ENCODE measurements at regions not wholly inside any gene's neighbourhood (a gene's known extent, or its start where the extent isn't known, plus 50 kb on each side); places are given as distances from the start of the nearest gene placed in this dataset.

DNA sequence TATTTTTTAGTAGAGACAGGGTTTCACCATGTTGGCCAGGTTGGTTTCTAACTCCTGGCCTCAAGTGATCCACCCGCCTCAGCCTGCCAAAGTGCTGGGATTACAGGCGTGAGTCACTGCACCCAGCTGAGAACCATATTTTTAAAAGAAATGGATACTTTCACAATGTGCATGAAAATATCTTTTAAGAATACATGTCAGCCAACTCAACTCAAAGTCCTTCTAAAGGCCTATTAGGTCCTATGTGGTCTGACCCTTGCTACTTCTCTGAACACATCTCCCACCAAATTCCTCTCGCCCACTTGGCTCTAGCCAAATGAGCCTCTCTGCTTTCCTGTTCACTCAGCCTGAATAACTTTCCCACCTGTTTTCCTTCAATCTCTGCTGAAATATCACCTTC is 119.6 kb downstream of the MTX2 start:
- H3K4me3 Mint-ChIP-seq, result no peak overlapping the region
- H3K36me3 Mint-ChIP-seq, result no peaks in the 10 kb centered on the region
- no peak overlapping the region for H3K27ac Mint-ChIP-seq
- POLR2A ChIA-PET, result no interaction called here
- no peaks in the 10 kb centered on the region for H3K9me3 Mint-ChIP-seq
- no peak for DNase-seq
- no peaks in the 10 kb centered on the region for H3K4me1 Mint-ChIP-seq
- no peak for ATAC-seq (ENCODE audit: low read depth)
- peaks cover 29% of the 10 kb centered on the region for H3K27me3 Mint-ChIP-seq

DNA sequence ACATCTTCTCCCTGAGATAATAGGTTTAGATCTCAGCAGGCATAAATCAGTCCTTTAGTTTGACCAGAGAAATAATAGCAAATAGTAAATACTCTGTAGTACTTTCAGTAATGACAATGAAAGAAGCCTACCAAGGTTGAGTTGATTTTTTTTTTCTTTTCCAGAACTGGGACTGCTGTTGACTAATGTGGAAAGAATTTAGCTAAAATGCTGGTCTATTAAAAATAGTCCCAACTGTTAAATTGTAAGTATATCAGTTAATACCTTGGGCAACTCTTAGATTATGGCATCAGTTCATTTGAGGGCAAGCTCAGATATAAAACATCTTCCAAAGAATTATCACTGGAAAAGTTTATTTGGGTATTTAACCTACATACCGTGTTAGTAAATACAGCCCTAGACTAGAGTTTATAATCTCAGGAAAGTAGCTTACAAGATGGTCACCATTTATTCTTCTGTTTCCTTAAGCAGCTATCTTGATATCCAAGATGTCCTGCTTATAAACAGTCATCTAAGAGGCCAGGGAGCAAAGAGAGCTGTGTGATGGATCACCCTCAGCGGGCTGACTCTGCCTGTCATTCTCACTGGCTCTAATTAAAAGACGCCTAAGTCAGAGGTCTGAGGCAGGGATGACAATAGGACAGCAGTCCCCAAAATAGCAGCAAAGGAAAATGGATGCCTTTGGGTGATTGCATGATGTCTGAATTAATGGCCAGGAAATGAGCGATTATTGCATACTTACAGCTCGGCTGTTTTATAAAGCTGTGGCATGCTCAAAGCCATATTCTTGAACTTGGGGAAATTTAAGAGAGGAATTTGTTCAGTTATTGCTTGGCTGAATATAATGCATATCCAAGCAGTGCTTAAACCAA is 121.3 kb downstream of the MTX2 start:
- ATAC-seq (ENCODE audit: low read depth), result no peak
- no peak overlapping the region for H3K27ac Mint-ChIP-seq
- H3K9me3 Mint-ChIP-seq, result no peaks in the 10 kb centered on the region
- H3K27me3 Mint-ChIP-seq, result peaks cover 30% of the 10 kb centered on the region
- POLR2A ChIA-PET, result no interaction called here
- no peak overlapping the region for H3K4me3 Mint-ChIP-seq
- DNase-seq, result no peak
- H3K36me3 Mint-ChIP-seq, result no peaks in the 10 kb centered on the region
- no peaks in the 10 kb centered on the region for H3K4me1 Mint-ChIP-seq

DNA sequence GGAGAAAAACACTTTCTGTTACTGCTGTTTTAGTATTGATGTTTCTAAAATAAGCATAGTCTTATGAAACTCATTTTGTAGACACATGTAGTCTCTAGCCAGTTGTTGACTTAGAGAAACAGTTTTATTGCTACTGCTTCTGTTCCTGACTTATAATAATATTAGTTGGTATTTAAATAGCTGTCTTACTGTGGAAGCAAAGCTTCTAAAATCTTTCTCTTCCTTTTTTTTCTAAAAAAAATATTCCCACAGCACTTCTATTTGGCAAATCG is 121.8 kb downstream of the MTX2 start:
- no peaks in the 10 kb centered on the region for H3K4me1 Mint-ChIP-seq
- no peaks in the 10 kb centered on the region for H3K36me3 Mint-ChIP-seq
- no peak overlapping the region for H3K27ac Mint-ChIP-seq
- H3K9me3 Mint-ChIP-seq, result no peaks in the 10 kb centered on the region
- POLR2A ChIA-PET, result no interaction called here
- ATAC-seq (ENCODE audit: low read depth) (no peak), DNase-seq (no peak)
- H3K4me3 Mint-ChIP-seq, result no peak overlapping the region
- peaks cover 36% of the 10 kb centered on the region for H3K27me3 Mint-ChIP-seq

DNA sequence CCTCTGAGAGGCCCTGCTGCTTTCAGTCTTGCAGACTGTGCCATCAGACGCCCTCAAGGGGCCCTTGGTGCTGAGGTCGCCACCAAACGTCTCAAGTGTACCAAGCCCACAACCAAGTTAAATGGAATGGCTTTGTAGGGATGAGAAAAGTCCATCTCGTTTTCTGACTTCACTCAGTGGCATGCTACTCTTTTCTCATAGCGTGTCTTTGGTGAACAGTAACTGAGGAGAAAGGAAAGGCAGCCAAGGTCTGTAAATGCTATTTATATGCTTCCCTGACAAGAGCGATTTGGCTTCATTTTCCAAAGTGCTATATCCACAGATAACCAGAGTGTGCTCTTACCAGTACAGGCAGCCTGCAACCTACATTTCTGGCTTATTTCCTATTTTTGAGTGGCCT is 123.0 kb downstream of the MTX2 start:
- Mint-ChIP-seq H3K4me3 (no peak overlapping the region), H3K27me3 (peaks cover 40% of the 10 kb centered on the region), H3K9me3 (no peaks in the 10 kb centered on the region), H3K4me1 (no peaks in the 10 kb centered on the region), H3K36me3 (no peaks in the 10 kb centered on the region), H3K27ac (no peak overlapping the region)
- POLR2A ChIA-PET, result no interaction called here
- DNase-seq (no peak), ATAC-seq (ENCODE audit: low read depth) (no peak)

DNA sequence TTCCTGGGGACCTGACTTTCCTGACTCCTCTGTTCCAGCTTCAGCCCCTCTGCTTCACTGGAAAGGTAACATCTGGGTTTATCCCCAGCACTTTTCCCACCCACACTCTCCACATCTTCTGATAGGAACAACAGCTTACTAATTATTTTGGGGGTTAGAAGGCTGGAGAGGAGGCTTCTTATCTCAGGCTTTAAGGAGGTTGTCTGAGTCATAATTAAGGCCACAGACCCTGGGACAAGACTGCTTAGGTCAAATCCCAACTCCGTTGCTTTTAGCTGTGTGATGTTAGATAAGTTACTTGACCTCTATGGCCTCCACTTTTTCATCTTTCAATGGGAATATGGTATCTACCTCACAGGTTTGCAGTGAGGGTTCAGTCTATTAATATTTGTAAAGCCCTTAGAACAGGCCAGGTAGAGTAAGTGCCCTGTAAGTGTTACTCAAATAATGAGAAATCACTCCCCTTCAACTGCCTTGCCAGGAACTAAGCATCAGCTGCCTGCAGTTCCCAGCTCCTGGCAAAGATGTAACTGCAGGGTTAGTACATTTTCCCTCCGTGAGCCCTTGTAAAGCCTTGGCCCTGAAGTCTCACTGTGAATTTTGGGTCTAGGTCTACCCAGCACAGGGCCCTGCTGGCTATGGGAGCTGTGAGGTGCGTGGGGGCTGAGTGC is 123.6 kb downstream of the MTX2 start:
- Mint-ChIP-seq H3K27ac (no peak overlapping the region), H3K9me3 (no peaks in the 10 kb centered on the region), H3K4me3 (no peak overlapping the region), H3K4me1 (no peaks in the 10 kb centered on the region), H3K36me3 (no peaks in the 10 kb centered on the region), H3K27me3 (peaks cover 40% of the 10 kb centered on the region)
- ATAC-seq (ENCODE audit: low read depth), result no peak
- POLR2A ChIA-PET, result no interaction called here
- no peak for DNase-seq

- no peak overlapping the region for H3K27ac Mint-ChIP-seq
- H3K36me3 Mint-ChIP-seq, result no peaks in the 10 kb centered on the region
- no peaks in the 10 kb centered on the region for H3K4me1 Mint-ChIP-seq
- H3K27me3 Mint-ChIP-seq, result peaks cover 40% of the 10 kb centered on the region
- no peak overlapping the region for H3K4me3 Mint-ChIP-seq
- H3K9me3 Mint-ChIP-seq, result no peaks in the 10 kb centered on the region
- ATAC-seq (ENCODE audit: low read depth) (no peak), DNase-seq (no peak)
- POLR2A ChIA-PET, result no interaction called here
These were observed 126.1 kb downstream of the MTX2 start for GRCh38 chr2:176395273-176395854.

GRCh38 chr2:176398243-176399073 is 129.2 kb downstream of the MTX2 start:
- Mint-ChIP-seq H3K4me3 (no peak overlapping the region), H3K9me3 (no peaks in the 10 kb centered on the region), H3K27me3 (peaks cover 46% of the 10 kb centered on the region), H3K36me3 (no peaks in the 10 kb centered on the region), H3K4me1 (no peaks in the 10 kb centered on the region), H3K27ac (no peak overlapping the region)
- ATAC-seq (ENCODE audit: low read depth) (no peak), DNase-seq (no peak)
- POLR2A ChIA-PET, result no interaction called here

DNA sequence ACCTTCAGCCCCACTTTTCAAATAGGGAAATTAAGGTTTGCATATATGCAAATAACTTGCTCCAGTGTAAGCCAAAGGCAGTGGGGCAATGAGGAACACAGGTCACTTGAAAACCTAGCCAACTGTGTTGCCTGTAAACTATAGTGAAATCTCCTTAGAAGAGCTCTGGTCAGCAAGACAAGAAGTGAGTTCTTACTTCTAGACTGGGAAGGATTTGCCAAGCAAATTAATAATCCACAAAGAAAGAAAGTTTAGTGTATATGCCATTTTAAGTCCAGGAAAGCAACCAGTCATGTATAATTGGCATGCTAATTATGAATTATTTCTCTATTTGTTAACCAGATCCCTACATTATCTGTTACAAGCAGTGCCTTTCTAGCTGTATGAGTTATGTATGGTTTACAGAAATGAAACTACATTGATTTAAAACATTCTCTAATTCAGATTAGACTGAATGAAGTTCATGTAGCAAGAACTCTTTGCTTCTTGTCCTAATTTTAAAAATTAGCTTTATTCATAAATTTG is 129.9 kb downstream of the MTX2 start:
- H3K36me3 Mint-ChIP-seq, result no peaks in the 10 kb centered on the region
- no peaks in the 10 kb centered on the region for H3K4me1 Mint-ChIP-seq
- H3K4me3 Mint-ChIP-seq, result no peak overlapping the region
- H3K27me3 Mint-ChIP-seq, result peaks cover 48% of the 10 kb centered on the region
- DNase-seq (no peak), ATAC-seq (ENCODE audit: low read depth) (no peak)
- POLR2A ChIA-PET, result no interaction called here
- no peak overlapping the region for H3K27ac Mint-ChIP-seq
- H3K9me3 Mint-ChIP-seq, result no peaks in the 10 kb centered on the region

DNA sequence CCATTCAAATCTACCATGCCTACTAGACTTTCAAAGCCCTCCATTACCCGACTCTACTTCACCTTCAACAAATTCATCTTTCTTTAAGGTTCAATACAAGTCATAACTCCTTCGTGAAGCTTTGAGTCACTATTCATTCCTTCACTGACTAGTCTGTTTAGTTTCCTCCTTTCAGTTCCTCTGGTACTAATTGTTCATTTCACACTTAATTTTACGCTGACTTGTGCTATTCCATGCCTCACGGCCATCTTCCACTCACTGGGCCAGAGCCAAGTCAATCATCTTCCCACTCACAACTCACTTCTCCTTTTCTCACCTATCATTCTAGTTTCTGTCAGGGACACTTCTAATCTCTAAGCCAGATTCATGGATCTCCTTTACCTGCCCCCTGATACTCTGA is 136.2 kb downstream of the MTX2 start:
- DNase-seq (no peak), ATAC-seq (ENCODE audit: low read depth) (no peak)
- no peaks in the 10 kb centered on the region for H3K9me3 Mint-ChIP-seq
- no peaks in the 10 kb centered on the region for H3K36me3 Mint-ChIP-seq
- peaks cover 41% of the 10 kb centered on the region for H3K27me3 Mint-ChIP-seq
- H3K4me3 Mint-ChIP-seq, result no peak overlapping the region
- H3K4me1 Mint-ChIP-seq, result no peaks in the 10 kb centered on the region
- POLR2A ChIA-PET, result no interaction called here
- no peak overlapping the region for H3K27ac Mint-ChIP-seq

- POLR2A ChIA-PET, result no interaction called here
These were observed 138.5 kb downstream of the MTX2 start for GRCh38 chr2:176407706-176408105.

DNA sequence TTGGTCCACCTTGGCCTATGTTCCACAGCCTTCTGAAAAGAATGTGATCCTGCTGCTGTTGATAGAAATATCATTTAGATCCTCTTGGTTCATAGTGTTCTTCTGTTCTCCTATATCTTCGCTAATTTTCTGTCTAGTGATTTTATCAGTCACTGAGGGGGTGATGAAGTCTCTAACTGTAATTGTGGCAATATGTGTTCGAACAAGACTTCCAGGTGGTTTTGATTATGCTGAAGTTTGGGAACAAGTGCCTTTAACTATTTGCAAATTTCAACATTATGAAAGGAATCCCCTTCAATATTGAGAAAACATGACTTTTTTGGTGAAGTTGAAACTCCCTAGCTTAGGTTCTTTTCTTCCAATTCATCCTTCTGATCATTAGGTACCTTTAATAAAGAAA is 140.4 kb downstream of the MTX2 start:
- ATAC-seq (ENCODE audit: low read depth) (no peak), DNase-seq (no peak)
- H3K27me3 Mint-ChIP-seq, result peaks cover 48% of the 10 kb centered on the region
- POLR2A ChIA-PET, result no interaction called here
- no peaks in the 10 kb centered on the region for H3K4me1 Mint-ChIP-seq
- H3K36me3 Mint-ChIP-seq, result no peaks in the 10 kb centered on the region
- no peak overlapping the region for H3K4me3 Mint-ChIP-seq
- H3K27ac Mint-ChIP-seq, result no peak overlapping the region
- H3K9me3 Mint-ChIP-seq, result no peaks in the 10 kb centered on the region

More at GRCh38 chr2:176407706-176408105, 138.5 kb downstream of the MTX2 start:
- Mint-ChIP-seq H3K27me3 (peaks cover 46% of the 10 kb centered on the region), H3K27ac (no peak overlapping the region), H3K36me3 (no peaks in the 10 kb centered on the region), H3K4me3 (no peak overlapping the region), H3K9me3 (no peaks in the 10 kb centered on the region), H3K4me1 (no peaks in the 10 kb centered on the region)
- DNase-seq (no peak), ATAC-seq (ENCODE audit: low read depth) (no peak)

DNA sequence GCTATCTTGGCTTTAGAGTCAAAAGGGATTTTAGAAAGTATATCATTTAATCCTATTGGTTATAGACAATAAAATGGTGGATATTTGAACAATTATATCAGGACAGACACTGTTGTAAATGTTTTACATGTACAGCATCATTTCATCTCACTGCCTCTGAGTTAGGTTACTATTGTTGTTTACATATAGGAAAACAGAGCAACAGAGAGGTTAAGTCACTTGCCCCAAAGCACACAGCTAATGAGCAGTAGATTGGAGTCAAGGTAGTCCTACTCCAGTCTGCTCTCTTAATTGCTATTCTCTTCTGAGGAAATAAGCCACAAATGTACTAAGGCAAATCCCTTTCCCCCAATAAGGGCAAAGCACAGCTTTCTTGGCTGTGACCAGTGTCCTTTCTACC is 142.9 kb downstream of the MTX2 start:
- Mint-ChIP-seq H3K27me3 (peaks cover 61% of the 10 kb centered on the region), H3K4me1 (no peaks in the 10 kb centered on the region), H3K36me3 (no peaks in the 10 kb centered on the region), H3K4me3 (no peak overlapping the region), H3K9me3 (no peaks in the 10 kb centered on the region), H3K27ac (no peak overlapping the region)
- POLR2A ChIA-PET, result no interaction called here
- DNase-seq, result no peak
- no peak for ATAC-seq (ENCODE audit: low read depth)

DNA sequence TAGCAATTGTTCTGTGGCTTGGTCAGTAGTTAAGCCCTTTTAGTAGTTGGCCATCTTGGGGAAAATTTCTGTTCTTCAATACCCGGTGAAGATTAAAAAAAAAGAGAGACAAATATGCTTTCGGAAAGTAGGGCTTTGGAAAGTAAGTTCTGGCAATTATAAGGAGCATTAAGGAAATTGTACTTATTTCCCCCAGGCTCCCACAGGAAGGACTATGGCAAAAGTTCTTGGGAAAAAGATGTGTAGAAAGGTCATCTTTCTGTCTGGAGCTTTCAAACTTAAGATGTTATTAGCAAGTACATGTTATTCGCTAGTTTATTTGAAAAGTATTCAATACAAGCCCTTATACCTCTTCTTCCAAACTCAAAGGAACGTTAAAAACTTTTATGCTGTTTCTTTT is 144.5 kb downstream of the MTX2 start:
- no peaks in the 10 kb centered on the region for H3K9me3 Mint-ChIP-seq
- DNase-seq, result no peak
- no peak overlapping the region for H3K27ac Mint-ChIP-seq
- H3K27me3 Mint-ChIP-seq, result peaks cover 60% of the 10 kb centered on the region
- POLR2A ChIA-PET, result no interaction called here
- H3K36me3 Mint-ChIP-seq, result no peaks in the 10 kb centered on the region
- no peak overlapping the region for H3K4me3 Mint-ChIP-seq
- ATAC-seq (ENCODE audit: low read depth), result no peak
- no peaks in the 10 kb centered on the region for H3K4me1 Mint-ChIP-seq

Measured in activated naive CD8-positive, alpha-beta T cell treated with anti-CD3 and anti-CD28 coated beads, Interleukin-2, amount 10 ng/mL, durations not matched to agents 7 days and 5 days (primary cell).